Type B pancreatic cell (in vitro differentiated cells): ENCODE measurements at regions not wholly inside any gene's neighbourhood (a gene's known extent, or its start where the extent isn't known, plus 50 kb on each side); places are given as distances from the start of the nearest gene placed in this dataset.

Experiments used
- DNase-seq: peaks from one replicate; pipeline ENCODE4 v3.0.0; 2021; ENCODE audit warnings: mixed read lengths; ENCODE audit not compliant: unreplicated experiment; ENCODE audit errors: extremely low spot score
- H3K27ac Mint-ChIP-seq: 2 replicates; pipeline ENCODE4 v1.8.0; 2021; ENCODE audit warnings: mild to moderate bottlenecking, mixed read lengths
- H3K27me3 Mint-ChIP-seq: 2 replicates; pipeline ENCODE4 v1.8.0; 2021; ENCODE audit warnings: mixed read lengths
- H3K36me3 Mint-ChIP-seq: 2 replicates; pipeline ENCODE4 v1.8.0; 2021; ENCODE audit warnings: mixed read lengths
- H3K4me1 Mint-ChIP-seq: one replicate; pipeline ENCODE4 v1.8.0; 2021; ENCODE audit warnings: mixed read lengths; ENCODE audit not compliant: unreplicated experiment
- H3K4me3 Mint-ChIP-seq: 2 replicates; pipeline ENCODE4 v1.8.0; 2021; ENCODE audit warnings: mild to moderate bottlenecking, mixed read lengths
- H3K9me3 Mint-ChIP-seq: 2 replicates; pipeline ENCODE4 v1.8.0; 2021; ENCODE audit warnings: mixed read lengths
- CTCF ChIP-seq: fragments of 200-600 bp; sonication (generic); conservative IDR thresholded peaks from 2 replicates; pipeline ENCODE4 v1.5.0; 2021; ENCODE audit warnings: antibody characterized with exemption, mild to moderate bottlenecking

DNA sequence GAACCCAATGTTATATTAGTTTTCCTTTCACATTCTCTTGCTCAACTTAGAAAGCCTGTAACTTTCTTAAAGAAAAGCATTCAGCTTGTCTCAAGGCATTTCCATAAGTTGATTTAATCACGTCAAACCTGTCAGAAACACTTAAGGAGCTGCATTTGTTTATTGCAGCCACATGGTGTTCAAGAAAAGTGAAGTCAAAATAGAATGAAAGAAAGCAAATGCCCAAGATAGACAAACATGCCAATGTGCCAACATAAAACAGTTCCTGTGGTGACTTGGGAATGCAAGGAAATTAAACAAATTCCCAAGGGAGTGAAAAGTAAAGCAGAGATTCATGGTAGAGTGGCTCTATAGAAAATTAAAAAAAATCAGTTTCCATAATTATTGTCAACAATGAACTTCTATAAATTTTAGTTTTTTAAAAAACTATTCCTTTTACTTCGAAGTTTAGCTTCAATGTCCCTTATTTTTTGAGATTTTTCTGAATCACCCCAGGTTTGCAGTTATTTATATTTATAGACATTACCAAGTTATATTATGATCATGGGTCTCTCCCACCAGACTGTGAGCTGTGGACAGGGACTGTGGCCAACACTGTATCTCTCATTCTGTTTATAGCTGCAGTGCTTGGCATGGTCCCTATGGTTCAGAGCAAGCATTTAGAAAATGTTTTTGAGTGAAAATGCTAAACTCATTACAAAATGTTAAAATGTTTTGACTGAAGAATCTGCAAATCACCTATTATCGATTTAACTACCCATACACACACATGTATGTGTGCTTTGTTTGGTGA is 887.4 kb downstream of the REEP3 start:
- Mint-ChIP-seq H3K9me3 (no peaks in the 10 kb centered on the region), H3K36me3 (no peaks in the 10 kb centered on the region), H3K4me1 (peaks cover 6% of the 10 kb centered on the region), H3K27ac (no peak overlapping the region), H3K27me3 (no peaks in the 10 kb centered on the region), H3K4me3 (no peak overlapping the region)
- TF ChIP-seq CTCF: no peak
- no peak for DNase-seq

- Mint-ChIP-seq H3K36me3 (no peaks in the 10 kb centered on the region), H3K4me3 (no peak overlapping the region), H3K27ac (no peak overlapping the region), H3K9me3 (no peaks in the 10 kb centered on the region), H3K4me1 (peaks cover 6% of the 10 kb centered on the region), H3K27me3 (no peaks in the 10 kb centered on the region)
- no peak for TF ChIP-seq CTCF
- DNase-seq: no peak
These were observed 888.1 kb downstream of the REEP3 start for GRCh38 chr10:64409349-64409748.

DNA sequence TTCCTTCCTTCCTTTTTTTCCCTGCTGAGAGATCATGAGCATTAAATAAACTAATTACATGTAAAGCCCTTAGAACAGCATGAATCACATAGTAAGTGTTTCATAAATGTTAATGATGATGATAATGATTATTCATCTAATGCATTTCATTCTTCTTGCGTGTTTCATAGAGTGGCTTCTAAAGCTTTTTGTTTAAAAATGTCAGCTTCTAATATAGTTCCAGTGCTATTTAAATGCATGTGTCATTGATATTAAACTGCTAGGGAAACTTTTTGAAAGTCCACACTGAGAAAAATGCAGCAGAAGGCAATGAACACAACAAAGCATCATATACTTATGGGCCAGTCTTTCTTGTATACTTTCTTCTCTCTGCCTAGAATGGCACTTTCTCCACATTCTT is 894.8 kb downstream of the REEP3 start:
- H3K9me3 Mint-ChIP-seq: no peaks in the 10 kb centered on the region
- peaks cover 6% of the 10 kb centered on the region for H3K4me1 Mint-ChIP-seq
- no peak overlapping the region for H3K27ac Mint-ChIP-seq
- H3K4me3 Mint-ChIP-seq: no peak overlapping the region
- DNase-seq: no peak
- H3K36me3 Mint-ChIP-seq: no peaks in the 10 kb centered on the region
- no peaks in the 10 kb centered on the region for H3K27me3 Mint-ChIP-seq
- no peak for TF ChIP-seq CTCF

- Mint-ChIP-seq H3K4me1 (no peaks in the 10 kb centered on the region), H3K36me3 (no peaks in the 10 kb centered on the region), H3K9me3 (no peaks in the 10 kb centered on the region), H3K4me3 (no peak overlapping the region), H3K27ac (no peak overlapping the region), H3K27me3 (no peaks in the 10 kb centered on the region)
- no peak for TF ChIP-seq CTCF
- DNase-seq: no peak
These were observed 898.3 kb downstream of the REEP3 start for GRCh38 chr10:64419461-64419860.

DNA sequence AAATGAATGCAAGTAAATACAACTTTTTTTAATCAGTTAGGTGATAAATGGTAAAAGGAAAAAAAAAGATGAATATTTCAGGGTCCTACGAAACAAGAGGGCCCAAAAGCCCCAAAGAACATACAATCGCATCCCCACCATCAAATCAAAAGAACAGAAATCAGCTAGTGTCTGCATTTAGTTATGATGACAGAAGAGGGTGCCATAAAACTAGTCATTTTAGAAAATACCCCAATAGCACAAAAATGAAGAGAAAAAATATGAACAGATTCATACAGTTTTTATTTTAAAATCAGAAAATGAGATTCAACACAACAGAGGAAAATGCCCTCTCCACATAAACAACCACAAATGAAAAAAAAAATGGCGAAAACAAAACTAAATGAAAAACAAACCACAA is 905.5 kb downstream of the REEP3 start:
- Mint-ChIP-seq H3K4me1 (no peaks in the 10 kb centered on the region), H3K4me3 (no peak overlapping the region), H3K36me3 (no peaks in the 10 kb centered on the region), H3K27me3 (no peaks in the 10 kb centered on the region), H3K27ac (no peak overlapping the region), H3K9me3 (no peaks in the 10 kb centered on the region)
- DNase-seq: no peak
- no peak for TF ChIP-seq CTCF
